Muscle layer of duodenum (tissue), 2 donors: ENCODE measurements at regions not wholly inside any gene's neighbourhood (a gene's known extent, or its start where the extent isn't known, plus 50 kb on each side); places are given as distances from the start of the nearest gene placed in this dataset.

ENCODE experiments used
- H3K27ac ChIP-seq: one replicate; pipeline ENCODE4 v1.7.0; 2013; ENCODE audit warnings: mild to moderate bottlenecking, low read length
- H3K27me3 ChIP-seq: one replicate; pipeline ENCODE4 v1.7.0; 2013; ENCODE audit warnings: low read depth, mild to moderate bottlenecking, control low read depth, low read length
- H3K36me3 ChIP-seq, 2 donors: one replicate each; pipeline ENCODE4 v1.7.0; 2013; ENCODE audit warnings: low read length in 2 of 2, control low read depth in 1 of 2, mild to moderate bottlenecking in 1 of 2; ENCODE audit not compliant: insufficient read depth in 2 of 2, control insufficient read depth in 1 of 2
- H3K4me1 ChIP-seq, 2 donors: one replicate each; pipeline ENCODE4 v1.7.0; 2013; ENCODE audit warnings: low read length in 2 of 2, mild to moderate bottlenecking in 2 of 2, control low read depth in 1 of 2, moderate library complexity in 1 of 2; ENCODE audit not compliant: insufficient read depth in 2 of 2, control insufficient read depth in 1 of 2
- H3K4me3 ChIP-seq, 2 donors: one replicate each; pipeline ENCODE4 v1.7.0; 2013; ENCODE audit warnings: low read length in 2 of 2, low read depth in 1 of 2, mild to moderate bottlenecking in 1 of 2
- H3K9me3 ChIP-seq, 2 donors: one replicate each; pipeline ENCODE4 v1.7.0; 2013; ENCODE audit warnings: low read length in 2 of 2, control low read depth in 1 of 2, mild to moderate bottlenecking in 1 of 2; ENCODE audit not compliant: control insufficient read depth in 1 of 2
- donor health status: healthy.

GRCh38 chr1:94702442-94702815, 117.7 kb upstream of the SLC44A3 start:
- Histone ChIP-seq H3K4me3 (no peak overlapping the region), H3K27me3 (no peaks in the 10 kb centered on the region), H3K9me3 (no peaks in the 10 kb centered on the region), H3K36me3 (no peaks in the 10 kb centered on the region), H3K4me1 (no peaks in the 10 kb centered on the region), H3K27ac (no peak overlapping the region)

- Histone ChIP-seq H3K36me3 (no peaks in the 10 kb centered on the region), H3K27ac (no peak overlapping the region), H3K9me3 (no peaks in the 10 kb centered on the region), H3K4me1 (no peaks in the 10 kb centered on the region), H3K27me3 (no peaks in the 10 kb centered on the region), H3K4me3 (no peak overlapping the region)
Observed at GRCh38 chr1:94701796-94702441, 118.2 kb upstream of the SLC44A3 start.

GRCh38 chr1:94698759-94699502, 121.2 kb upstream of the SLC44A3 start:
- H3K9me3 ChIP-seq, result no peaks in the 10 kb centered on the region
- H3K36me3 ChIP-seq, result no peaks in the 10 kb centered on the region
- no peaks in the 10 kb centered on the region for H3K27me3 ChIP-seq
- no peaks in the 10 kb centered on the region for H3K4me1 ChIP-seq
- no peak overlapping the region for H3K27ac ChIP-seq
- H3K4me3 ChIP-seq, result no peak overlapping the region

GRCh38 chr1:94698356-94698755, 121.8 kb upstream of the SLC44A3 start:
- H3K27ac ChIP-seq, result peak overlapping the region; percentile 36
- no peak overlapping the region for H3K4me3 ChIP-seq
- no peaks in the 10 kb centered on the region for H3K4me1 ChIP-seq
- H3K36me3 ChIP-seq, result no peaks in the 10 kb centered on the region
- no peaks in the 10 kb centered on the region for H3K27me3 ChIP-seq
- H3K9me3 ChIP-seq, result no peaks in the 10 kb centered on the region

GRCh38 chr1:94697839-94698238, 122.3 kb upstream of the SLC44A3 start:
- H3K36me3 ChIP-seq, result no peaks in the 10 kb centered on the region
- no peaks in the 10 kb centered on the region for H3K9me3 ChIP-seq
- no peaks in the 10 kb centered on the region for H3K27me3 ChIP-seq
- H3K27ac ChIP-seq, result peak overlapping the region; percentile 36
- no peaks in the 10 kb centered on the region for H3K4me1 ChIP-seq
- no peak overlapping the region for H3K4me3 ChIP-seq

- Histone ChIP-seq H3K27ac (no peak overlapping the region), H3K27me3 (no peaks in the 10 kb centered on the region), H3K9me3 (no peaks in the 10 kb centered on the region), H3K4me1 (no peaks in the 10 kb centered on the region), H3K4me3 (no peak overlapping the region), H3K36me3 (no peaks in the 10 kb centered on the region)
Observed at GRCh38 chr1:94694226-94694915, 125.8 kb upstream of the SLC44A3 start.

GRCh38 chr1:94693435-94693834, 126.7 kb upstream of the SLC44A3 start:
- H3K27me3 ChIP-seq, result no peaks in the 10 kb centered on the region
- no peaks in the 10 kb centered on the region for H3K9me3 ChIP-seq
- no peaks in the 10 kb centered on the region for H3K36me3 ChIP-seq
- H3K4me3 ChIP-seq, result no peak overlapping the region
- H3K27ac ChIP-seq, result no peak overlapping the region
- no peaks in the 10 kb centered on the region for H3K4me1 ChIP-seq

GRCh38 chr1:94693029-94693428, 127.1 kb upstream of the SLC44A3 start:
- Histone ChIP-seq H3K9me3 (no peaks in the 10 kb centered on the region), H3K4me3 (no peak overlapping the region), H3K4me1 (no peaks in the 10 kb centered on the region), H3K36me3 (no peaks in the 10 kb centered on the region), H3K27ac (no peak overlapping the region), H3K27me3 (no peaks in the 10 kb centered on the region)

- H3K36me3 ChIP-seq, result no peaks in the 10 kb centered on the region
- no peaks in the 10 kb centered on the region for H3K27me3 ChIP-seq
- no peak overlapping the region for H3K4me3 ChIP-seq
- H3K27ac ChIP-seq, result no peak overlapping the region
- no peaks in the 10 kb centered on the region for H3K4me1 ChIP-seq
- no peaks in the 10 kb centered on the region for H3K9me3 ChIP-seq
Observed at GRCh38 chr1:94688646-94689045, 131.5 kb upstream of the SLC44A3 start.

- Histone ChIP-seq H3K36me3 (no peaks in the 10 kb centered on the region), H3K4me1 (no peaks in the 10 kb centered on the region), H3K27ac (no peak overlapping the region), H3K9me3 (no peaks in the 10 kb centered on the region), H3K27me3 (no peaks in the 10 kb centered on the region), H3K4me3 (no peak overlapping the region)
Observed at GRCh38 chr1:94686882-94687281, 133.3 kb upstream of the SLC44A3 start.

GRCh38 chr1:94684690-94685250, 135.4 kb upstream of the SLC44A3 start:
- no peaks in the 10 kb centered on the region for H3K9me3 ChIP-seq
- no peaks in the 10 kb centered on the region for H3K27me3 ChIP-seq
- H3K27ac ChIP-seq, result no peak overlapping the region
- H3K4me1 ChIP-seq, result no peaks in the 10 kb centered on the region
- H3K36me3 ChIP-seq, result no peaks in the 10 kb centered on the region
- H3K4me3 ChIP-seq, result no peak overlapping the region
